SK-N-SH (cell line): ENCODE measurements at regions not wholly inside any gene's neighbourhood (a gene's known extent, or its start where the extent isn't known, plus 50 kb on each side); places are given as distances from the start of the nearest gene placed in this dataset.

Source experiments
- CTCF ChIA-PET: fragments of 300-600, 350-600 bp; formaldehyde crosslinking; extraction: SDS; loops from one replicate; lab custom pipeline; 2021; lab: Yijun Ruan, JAX
- POLR2A ChIA-PET: fragments of 350-600 bp; sonication (Branson Sonifier 250); formaldehyde crosslinking; extraction: SDS; loops from one replicate; lab custom pipeline; 2020; ENCODE audit warnings: antibody characterized with exemption, inconsistent platforms; lab: Yijun Ruan, JAX
- DNase-seq: peaks from one replicate; pipeline ENCODE4 v3.0.0; 2012
- H2AFZ ChIP-seq: fragments of 200-600 bp; sonication (generic); 2 replicates; pipeline ENCODE4 v1.8.1; 2016; ENCODE audit warnings: antibody characterized with exemption, mild to moderate bottlenecking, low read depth
- H3F3A ChIP-seq: fragments of 200-600 bp; sonication (generic); replicated peaks from 2 replicates; pipeline ENCODE3; 2016; ENCODE audit warnings: antibody characterized with exemption, mild to moderate bottlenecking; ENCODE audit not compliant: insufficient read depth
- H3K27ac ChIP-seq, 2 experiments: fragments of 200-500 bp in 1 of 2; fragments of 200-600 bp in 1 of 2; sonication (Bioruptor generic) in 1 of 2; sonication (generic), shearing (Covaris generic) in 1 of 2; 2 replicates each; pipeline versions ENCODE4 v1.5.1 to v1.6.1; 2014 to 2016; ENCODE audit warnings: low read depth in 2 of 2, inconsistent platforms in 1 of 2, low read length in 1 of 2, mild to moderate bottlenecking in 1 of 2, mixed read lengths in 1 of 2
- H3K27me3 ChIP-seq: fragments of 200-600 bp; sonication (generic), shearing (Covaris generic); 2 replicates; pipeline ENCODE4 v1.6.1; 2016; ENCODE audit warnings: mixed run types; ENCODE audit not compliant: insufficient read depth
- H3K36me3 ChIP-seq, 2 experiments: fragments of 200-500 bp in 1 of 2; fragments of 200-600 bp in 1 of 2; sonication (Bioruptor generic) in 1 of 2; sonication (generic) in 1 of 2; replicated peaks in 1 of 2; 2 replicates each; pipeline versions ENCODE3 to v1.5.1; 2014 to 2016; ENCODE audit warnings: low read length in 1 of 2, mild to moderate bottlenecking in 1 of 2; ENCODE audit not compliant: insufficient read depth in 2 of 2, control insufficient read depth in 1 of 2
- H3K4me1 ChIP-seq, 2 experiments: fragments of 200-500 bp in 1 of 2; fragments of 200-600 bp in 1 of 2; sonication (Bioruptor generic) in 1 of 2; sonication (generic), shearing (Covaris generic) in 1 of 2; 2 replicates each; pipeline versions ENCODE4 v1.5.1 to v1.6.1; 2014 to 2016; ENCODE audit warnings: low read depth in 1 of 2, low read length in 1 of 2, mixed run types in 1 of 2; ENCODE audit not compliant: insufficient read depth in 2 of 2, control insufficient read depth in 1 of 2
- H3K4me2 ChIP-seq: fragments of 200-600 bp; sonication (generic), shearing (Covaris generic); 2 replicates; pipeline ENCODE4 v1.6.1; 2017; ENCODE audit warnings: mixed run types
- H3K4me3 ChIP-seq, 2 experiments: fragments of 200-500 bp in 1 of 2; fragments of 200-600 bp in 1 of 2; sonication (Bioruptor generic) in 1 of 2; sonication (generic), shearing (Covaris generic) in 1 of 2; 2 replicates each; pipeline versions ENCODE4 v1.5.1 to v1.8.1; 2014 to 2016; ENCODE audit warnings: low read depth in 2 of 2, inconsistent platforms in 1 of 2, low read length in 1 of 2, mild to moderate bottlenecking in 1 of 2, mixed read lengths in 1 of 2, moderate library complexity in 1 of 2
- H3K79me2 ChIP-seq: fragments of 200-600 bp; sonication (generic); 2 replicates; pipeline ENCODE4 v1.8.1; 2017; ENCODE audit warnings: mild to moderate bottlenecking; ENCODE audit not compliant: insufficient read depth
- H3K9ac ChIP-seq: fragments of 200-600 bp; sonication (generic); 2 replicates; pipeline ENCODE4 v1.6.1; 2017; ENCODE audit warnings: mixed run types
- H3K9me2 ChIP-seq: fragments of 200-600 bp; sonication (generic); 2 replicates; pipeline ENCODE4 v1.6.1; 2017; ENCODE audit warnings: mixed run types
- H3K9me3 ChIP-seq: fragments of 200-600 bp; sonication (generic); 2 replicates; pipeline ENCODE4 v1.6.1; 2017; ENCODE audit warnings: mixed run types, mild to moderate bottlenecking, moderate library complexity
- H4K20me1 ChIP-seq: fragments of 200-600 bp; sonication (generic); 2 replicates; pipeline ENCODE4 v1.6.1; 2017; ENCODE audit warnings: mild to moderate bottlenecking, mixed run types; ENCODE audit not compliant: insufficient read depth
- GABPA ChIP-seq: IDR thresholded peaks from 2 replicates; pipeline ENCODE4 v1.4.0; 2012; ENCODE audit warnings: low read depth, mild to moderate bottlenecking
- NFIC ChIP-seq: IDR thresholded peaks from 2 replicates; pipeline ENCODE4 v1.4.0; 2012; ENCODE audit warnings: borderline replicate concordance
- POLR2AphosphoS5 ChIP-seq: IDR thresholded peaks from 2 replicates; pipeline ENCODE4 v1.6.1; 2012; ENCODE audit warnings: low read depth, low read length
- REST ChIP-seq: IDR thresholded peaks from 2 replicates; pipeline ENCODE4 v1.6.1; 2012; ENCODE audit warnings: mild to moderate bottlenecking, low read depth, low read length, moderate library complexity
- RXRA ChIP-seq: IDR thresholded peaks from 2 replicates; pipeline ENCODE4 v1.4.0; 2012; ENCODE audit warnings: low read depth, mild to moderate bottlenecking, borderline replicate concordance
- SIN3A ChIP-seq: IDR thresholded peaks from 2 replicates; pipeline ENCODE4 v1.6.1; 2012; ENCODE audit warnings: low read depth, mild to moderate bottlenecking, low read length, moderate library complexity, borderline replicate concordance
- SMC3 ChIP-seq: IDR thresholded peaks from 2 replicates; pipeline ENCODE4 v1.6.1; 2012; ENCODE audit warnings: low read depth, low read length, improper control_type of control experiment
- TEAD4 ChIP-seq: IDR thresholded peaks from 2 replicates; pipeline ENCODE4 v1.4.0; 2012; ENCODE audit warnings: mild to moderate bottlenecking, borderline replicate concordance; ENCODE audit not compliant: insufficient read depth
- USF1 ChIP-seq: IDR thresholded peaks from 2 replicates; pipeline ENCODE4 v1.4.0; 2012; ENCODE audit warnings: low read depth, borderline replicate concordance
- WGBS: methylation state at CpG from one replicate; pipeline ENCODE4 v1.1.6; 2017; ENCODE audit warnings: low lambda C conversion rate; 5-methylcytosine and 5-hydroxymethylcytosine counted together
- TF ChIP-seq, protein P1 (sequence below): IDR thresholded peaks from 2 replicates; pipeline ENCODE4 v1.4.0; 2012; ENCODE audit warnings: low read depth
- TF ChIP-seq, protein P2 (sequence below): fragments of 200-600 bp; sonication (generic); IDR thresholded peaks from 2 replicates; pipeline ENCODE4 v1.6.1; 2017; ENCODE audit warnings: antibody characterized with exemption, mild to moderate bottlenecking, moderate library complexity

DNA sequence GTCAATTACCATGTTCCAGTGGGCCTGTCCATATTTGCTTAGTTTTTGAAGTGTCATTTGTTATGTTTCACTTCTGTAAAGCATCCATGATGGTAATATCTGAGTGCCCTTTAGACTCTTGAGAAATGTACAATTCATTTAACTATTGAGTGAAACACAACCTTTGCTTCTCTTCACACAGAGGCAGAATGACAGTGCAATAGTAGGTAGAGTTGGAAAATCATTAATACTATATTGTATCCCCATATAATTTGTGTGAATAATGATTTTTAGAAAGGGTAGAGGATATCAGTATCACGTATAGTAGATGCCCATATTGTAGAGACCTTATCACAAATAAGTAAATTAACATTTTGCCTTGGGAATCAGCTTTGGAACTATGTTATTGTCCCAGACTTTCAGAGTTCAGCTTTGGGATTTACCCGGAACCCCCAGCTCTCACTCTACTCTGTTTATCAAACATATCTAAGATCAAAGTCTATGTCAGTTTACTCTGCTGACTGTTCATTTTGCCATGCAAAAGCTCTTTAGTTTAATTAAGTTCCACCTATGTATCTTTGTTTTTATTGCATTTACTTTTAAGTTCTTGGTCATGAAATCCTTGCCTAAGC is 172.7 kb upstream of the NOL4 start:
- Histone ChIP-seq H3K9me2 (no peaks in the 10 kb centered on the region), H3K36me3 (no peaks in the 10 kb centered on the region), H3K4me3 (no peak overlapping the region)
- no peak for TF ChIP-seq GABPA
- TF ChIP-seq, protein P1, sequence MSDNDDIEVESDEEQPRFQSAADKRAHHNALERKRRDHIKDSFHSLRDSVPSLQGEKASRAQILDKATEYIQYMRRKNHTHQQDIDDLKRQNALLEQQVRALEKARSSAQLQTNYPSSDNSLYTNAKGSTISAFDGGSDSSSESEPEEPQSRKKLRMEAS = no peak
- TF ChIP-seq, protein P2, sequence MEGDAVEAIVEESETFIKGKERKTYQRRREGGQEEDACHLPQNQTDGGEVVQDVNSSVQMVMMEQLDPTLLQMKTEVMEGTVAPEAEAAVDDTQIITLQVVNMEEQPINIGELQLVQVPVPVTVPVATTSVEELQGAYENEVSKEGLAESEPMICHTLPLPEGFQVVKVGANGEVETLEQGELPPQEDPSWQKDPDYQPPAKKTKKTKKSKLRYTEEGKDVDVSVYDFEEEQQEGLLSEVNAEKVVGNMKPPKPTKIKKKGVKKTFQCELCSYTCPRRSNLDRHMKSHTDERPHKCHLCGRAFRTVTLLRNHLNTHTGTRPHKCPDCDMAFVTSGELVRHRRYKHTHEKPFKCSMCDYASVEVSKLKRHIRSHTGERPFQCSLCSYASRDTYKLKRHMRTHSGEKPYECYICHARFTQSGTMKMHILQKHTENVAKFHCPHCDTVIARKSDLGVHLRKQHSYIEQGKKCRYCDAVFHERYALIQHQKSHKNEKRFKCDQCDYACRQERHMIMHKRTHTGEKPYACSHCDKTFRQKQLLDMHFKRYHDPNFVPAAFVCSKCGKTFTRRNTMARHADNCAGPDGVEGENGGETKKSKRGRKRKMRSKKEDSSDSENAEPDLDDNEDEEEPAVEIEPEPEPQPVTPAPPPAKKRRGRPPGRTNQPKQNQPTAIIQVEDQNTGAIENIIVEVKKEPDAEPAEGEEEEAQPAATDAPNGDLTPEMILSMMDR = no peak
- no peak for TF ChIP-seq USF1
- TF ChIP-seq TEAD4 = no peak
- TF ChIP-seq REST = no peak
- no peak for TF ChIP-seq POLR2AphosphoS5
- TF ChIP-seq NFIC = no peak
- TF ChIP-seq SMC3 = no peak
- TF ChIP-seq RXRA = no peak
- no peak for TF ChIP-seq SIN3A
- TF ChIP-seq, all 33 proteins: peak for 0
- H4K20me1 ChIP-seq = no peaks in the 10 kb centered on the region
- 34% methylated on average over 2 of the region's 2 CpGs for WGBS
- no peaks in the 10 kb centered on the region for H3K79me2 ChIP-seq
- POLR2A ChIA-PET = no interaction called here
- no peak overlapping the region for H2AFZ ChIP-seq
- no peak overlapping the region for H3K4me2 ChIP-seq
- H3K4me1 ChIP-seq = no peaks in the 10 kb centered on the region
- no peak for DNase-seq
- H3F3A ChIP-seq = no peaks in the 10 kb centered on the region
- no peaks in the 10 kb centered on the region for H3K9me3 ChIP-seq
- H3K27ac ChIP-seq = no peak overlapping the region
- no peak overlapping the region for H3K9ac ChIP-seq
- CTCF ChIA-PET = interaction anchor here (0.5 to 1.0 kb wide), 2 partner anchors 10 to 104 kb away, joined by 3 read pairs; no protein-coding TSS in a partner anchor
- H3K27me3 ChIP-seq = no peaks in the 10 kb centered on the region
